ENCODE measurements at regions not wholly inside any gene's neighbourhood (a gene's known extent, or its start where the extent isn't known, plus 50 kb on each side); places are given as distances from the start of the nearest gene placed in this dataset.

- H3K4me3 ChIP-seq (ENCODE audit: low read depth, low read length) = no peak overlapping the region
- DNase-seq (ENCODE audit: low read depth) = no peak
- TF ChIP-seq CTCF (IDR thresholded peaks at IDR 0.05; ENCODE audit: control insufficient read depth, extremely low read depth, insufficient read depth) = no peak
Observed at GRCh38 chr2:128395640-128396499, 77.2 kb upstream of the HS6ST1 start.

- no peak for TF ChIP-seq CTCF (IDR thresholded peaks at IDR 0.05; ENCODE audit: control insufficient read depth, extremely low read depth, insufficient read depth)
- H3K4me3 ChIP-seq (ENCODE audit: low read depth, low read length) = no peak overlapping the region
- DNase-seq (ENCODE audit: low read depth) = no peak
Observed at GRCh38 chr2:128396500-128396891, 77.8 kb upstream of the HS6ST1 start.

GRCh38 chr2:128396946-128397345 is 78.3 kb upstream of the HS6ST1 start:
- no peak for DNase-seq (ENCODE audit: low read depth)
- no peak overlapping the region for H3K4me3 ChIP-seq (ENCODE audit: low read depth, low read length)
- no peak for TF ChIP-seq CTCF (IDR thresholded peaks at IDR 0.05; ENCODE audit: control insufficient read depth, extremely low read depth, insufficient read depth)

GRCh38 chr2:128399256-128399655 is 80.6 kb upstream of the HS6ST1 start:
- H3K4me3 ChIP-seq (ENCODE audit: low read depth, low read length) = no peak overlapping the region
- no peak for DNase-seq (ENCODE audit: low read depth)
- no peak for TF ChIP-seq CTCF (IDR thresholded peaks at IDR 0.05; ENCODE audit: control insufficient read depth, extremely low read depth, insufficient read depth)

GRCh38 chr2:128399690-128400291 is 81.1 kb upstream of the HS6ST1 start:
- no peak overlapping the region for H3K4me3 ChIP-seq (ENCODE audit: low read depth, low read length)
- DNase-seq (ENCODE audit: low read depth) = no peak
- no peak for TF ChIP-seq CTCF (IDR thresholded peaks at IDR 0.05; ENCODE audit: control insufficient read depth, extremely low read depth, insufficient read depth)

DNA sequence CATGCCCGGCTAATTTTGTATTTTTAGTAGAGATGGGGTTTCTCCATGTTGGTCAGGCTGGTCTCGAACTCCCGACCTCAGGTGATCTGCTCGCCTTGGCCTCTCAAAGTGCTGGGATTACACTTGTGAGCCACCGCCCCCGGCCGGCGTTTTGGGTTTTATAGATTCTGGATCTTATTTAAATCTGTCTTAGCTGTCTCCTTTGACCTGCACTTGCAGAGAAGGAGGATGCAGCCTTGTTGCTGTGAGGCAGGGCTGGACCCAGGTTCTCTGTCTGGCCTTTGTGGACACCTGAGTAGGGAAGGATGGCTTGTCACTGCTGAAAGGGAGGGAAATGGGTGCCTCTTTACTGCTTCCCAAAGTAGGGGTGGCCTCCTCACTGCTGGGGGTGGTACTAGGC is 83.0 kb upstream of the HS6ST1 start:
- no peak for TF ChIP-seq CTCF (IDR thresholded peaks at IDR 0.05; ENCODE audit: control insufficient read depth, extremely low read depth, insufficient read depth)
- no peak for DNase-seq (ENCODE audit: low read depth)
- no peak overlapping the region for H3K4me3 ChIP-seq (ENCODE audit: low read depth, low read length)

All from LNCaP clone FGC (cell line).